GM12878 (cell line): ENCODE measurements at regions not wholly inside any gene's neighbourhood (a gene's known extent, or its start where the extent isn't known, plus 50 kb on each side); places are given as distances from the start of the nearest gene placed in this dataset.

Source experiments
- GABPA ChIP-seq: IDR thresholded peaks from 2 replicates; pipeline ENCODE4 v1.6.1; 2014; ENCODE audit warnings: antibody characterized with exemption, low read depth, mild to moderate bottlenecking, inconsistent platforms
- NR2C2 ChIP-seq: IDR thresholded peaks from 2 replicates; pipeline ENCODE4 v1.6.1; 2011; ENCODE audit warnings: borderline replicate concordance, low read depth; ENCODE audit not compliant: control insufficient read depth, insufficient read length
- NR2F1 ChIP-seq: fragments of 450-650 bp; conservative IDR thresholded peaks from 2 replicates; pipeline ENCODE4 v1.6.1; 2017; ENCODE audit warnings: mild to moderate bottlenecking
- POLR2A ChIP-seq: IDR thresholded peaks from 2 replicates; pipeline ENCODE4 v1.6.1; 2011; ENCODE audit warnings: low read depth, mild to moderate bottlenecking, low read length
- RAD21 ChIP-seq: IDR thresholded peaks from 2 replicates; pipeline ENCODE4 v1.6.1; 2011; ENCODE audit warnings: mild to moderate bottlenecking, low read depth, low read length, moderate library complexity; ENCODE audit not compliant: insufficient read depth
- REST ChIP-seq: IDR thresholded peaks from 2 replicates; pipeline ENCODE4 v1.6.1; 2012; ENCODE audit warnings: mild to moderate bottlenecking, low read depth, low read length
- RFX5 ChIP-seq: IDR thresholded peaks from 2 replicates; pipeline ENCODE4 v1.6.1; 2011; ENCODE audit warnings: low read depth, low read length, improper control_type of control experiment

DNA sequence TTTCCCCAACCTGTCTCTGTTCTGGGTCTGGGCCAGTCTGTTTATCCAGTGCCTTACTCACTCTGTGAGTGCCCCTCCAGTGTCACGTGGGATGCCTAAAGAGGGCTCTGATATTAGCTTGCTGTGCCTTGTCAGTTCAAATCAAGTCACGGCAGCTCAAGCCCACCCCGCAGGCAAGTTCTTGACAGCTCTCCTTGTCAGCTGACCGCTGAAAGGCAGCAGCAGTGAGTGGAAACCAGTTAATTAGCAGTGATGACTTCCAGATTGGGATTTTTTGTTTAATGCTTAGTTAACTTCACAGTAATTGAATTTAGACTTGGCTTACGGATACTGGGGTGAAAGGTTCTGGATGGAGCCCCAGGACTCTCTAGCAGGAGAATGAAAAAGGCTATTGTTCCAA lies 210.1 kb downstream of the PSAT1 start:
- TF ChIP-seq RAD21: no peak
- TF ChIP-seq RFX5: no peak
- TF ChIP-seq NR2C2: no peak
- no peak for TF ChIP-seq REST
- no peak for TF ChIP-seq NR2F1
- no peak for TF ChIP-seq POLR2A
- TF ChIP-seq GABPA: no peak
